ENCODE measurements at regions not wholly inside any gene's neighbourhood (a gene's known extent, or its start where the extent isn't known, plus 50 kb on each side); places are given as distances from the start of the nearest gene placed in this dataset.

- no peak overlapping the region for H3K27ac ChIP-seq (ENCODE audit: low read depth in 2 of 2, low read length in 2 of 2)
These were observed 126.6 kb downstream of the FHDC1 start for GRCh38 chr4:153062652-153063168.

GRCh38 chr4:153063490-153063889, 127.4 kb downstream of the FHDC1 start:
- Histone ChIP-seq H3K9me3 (ENCODE audit: control insufficient read depth in 2 of 2, low read length in 2 of 2) (no peaks in the 10 kb centered on the region), H3K36me3 (ENCODE audit: control insufficient read depth in 2 of 2, insufficient read depth in 2 of 2, low read length in 2 of 2) (no peaks in the 10 kb centered on the region), H3K4me1 (ENCODE audit: control insufficient read depth in 2 of 2, insufficient read depth in 2 of 2, low read length in 2 of 2) (peaks cover 6 to 19% of the 10 kb centered on the region in 2 donors), H3K4me3 (ENCODE audit: low read length in 2 of 2) (no peak overlapping the region), H3K9ac (ENCODE audit: low read depth in 1 of 2, low read length in 2 of 2) (no peak overlapping the region), H3K27ac (ENCODE audit: low read depth in 2 of 2, low read length in 2 of 2) (no peak overlapping the region), H3K27me3 (ENCODE audit: control insufficient read depth in 2 of 2, insufficient read depth in 2 of 2, low read length in 2 of 2) (no peaks in the 10 kb centered on the region)

More at GRCh38 chr4:153062652-153063168, 126.6 kb downstream of the FHDC1 start:
- H3K27me3 ChIP-seq (ENCODE audit: control insufficient read depth in 2 of 2, insufficient read depth in 2 of 2, low read length in 2 of 2), result no peaks in the 10 kb centered on the region
- no peak overlapping the region for H3K9ac ChIP-seq (ENCODE audit: low read depth in 1 of 2, low read length in 2 of 2)
- no peak overlapping the region for H3K4me3 ChIP-seq (ENCODE audit: low read length in 2 of 2)
- H3K4me1 ChIP-seq (ENCODE audit: control insufficient read depth in 2 of 2, insufficient read depth in 2 of 2, low read length in 2 of 2), result peaks cover 6 to 19% of the 10 kb centered on the region in 2 donors
- H3K9me3 ChIP-seq (ENCODE audit: control insufficient read depth in 2 of 2, low read length in 2 of 2), result no peaks in the 10 kb centered on the region
- H3K36me3 ChIP-seq (ENCODE audit: control insufficient read depth in 2 of 2, insufficient read depth in 2 of 2, low read length in 2 of 2), result no peaks in the 10 kb centered on the region

GRCh38 chr4:153064571-153064970, 128.4 kb downstream of the FHDC1 start:
- Histone ChIP-seq H3K9me3 (ENCODE audit: control insufficient read depth in 2 of 2, low read length in 2 of 2) (no peaks in the 10 kb centered on the region), H3K36me3 (ENCODE audit: control insufficient read depth in 2 of 2, insufficient read depth in 2 of 2, low read length in 2 of 2) (no peaks in the 10 kb centered on the region), H3K9ac (ENCODE audit: low read depth in 1 of 2, low read length in 2 of 2) (no peak overlapping the region), H3K4me3 (ENCODE audit: low read length in 2 of 2) (no peak overlapping the region), H3K4me1 (ENCODE audit: control insufficient read depth in 2 of 2, insufficient read depth in 2 of 2, low read length in 2 of 2) (peaks cover 6 to 19% of the 10 kb centered on the region in 2 donors), H3K27me3 (ENCODE audit: control insufficient read depth in 2 of 2, insufficient read depth in 2 of 2, low read length in 2 of 2) (no peaks in the 10 kb centered on the region), H3K27ac (ENCODE audit: low read depth in 2 of 2, low read length in 2 of 2) (peak overlapping the region in 1 of 2 donors; percentile 50)

- Histone ChIP-seq H3K36me3 (ENCODE audit: control insufficient read depth in 2 of 2, insufficient read depth in 2 of 2, low read length in 2 of 2) (no peaks in the 10 kb centered on the region), H3K27ac (ENCODE audit: low read depth in 2 of 2, low read length in 2 of 2) (no peak overlapping the region), H3K4me3 (ENCODE audit: low read length in 2 of 2) (no peak overlapping the region), H3K4me1 (ENCODE audit: control insufficient read depth in 2 of 2, insufficient read depth in 2 of 2, low read length in 2 of 2) (peaks cover 6 to 19% of the 10 kb centered on the region in 2 donors), H3K9me3 (ENCODE audit: control insufficient read depth in 2 of 2, low read length in 2 of 2) (no peaks in the 10 kb centered on the region), H3K9ac (ENCODE audit: low read depth in 1 of 2, low read length in 2 of 2) (no peak overlapping the region), H3K27me3 (ENCODE audit: control insufficient read depth in 2 of 2, insufficient read depth in 2 of 2, low read length in 2 of 2) (no peaks in the 10 kb centered on the region)
These were observed 129.2 kb downstream of the FHDC1 start for GRCh38 chr4:153065276-153065675.

GRCh38 chr4:153067376-153067775, 131.3 kb downstream of the FHDC1 start:
- H3K27me3 ChIP-seq (ENCODE audit: control insufficient read depth in 2 of 2, insufficient read depth in 2 of 2, low read length in 2 of 2), result no peaks in the 10 kb centered on the region
- no peak overlapping the region for H3K27ac ChIP-seq (ENCODE audit: low read depth in 2 of 2, low read length in 2 of 2)
- peaks cover 6 to 19% of the 10 kb centered on the region in 2 donors for H3K4me1 ChIP-seq (ENCODE audit: control insufficient read depth in 2 of 2, insufficient read depth in 2 of 2, low read length in 2 of 2)
- no peak overlapping the region for H3K9ac ChIP-seq (ENCODE audit: low read depth in 1 of 2, low read length in 2 of 2)
- H3K9me3 ChIP-seq (ENCODE audit: control insufficient read depth in 2 of 2, low read length in 2 of 2), result no peaks in the 10 kb centered on the region
- H3K4me3 ChIP-seq (ENCODE audit: low read length in 2 of 2), result no peak overlapping the region
- H3K36me3 ChIP-seq (ENCODE audit: control insufficient read depth in 2 of 2, insufficient read depth in 2 of 2, low read length in 2 of 2), result no peaks in the 10 kb centered on the region

- Histone ChIP-seq H3K9me3 (ENCODE audit: control insufficient read depth in 2 of 2, low read length in 2 of 2) (no peaks in the 10 kb centered on the region), H3K9ac (ENCODE audit: low read depth in 1 of 2, low read length in 2 of 2) (no peak overlapping the region), H3K27ac (ENCODE audit: low read depth in 2 of 2, low read length in 2 of 2) (no peak overlapping the region), H3K4me3 (ENCODE audit: low read length in 2 of 2) (no peak overlapping the region), H3K36me3 (ENCODE audit: control insufficient read depth in 2 of 2, insufficient read depth in 2 of 2, low read length in 2 of 2) (no peaks in the 10 kb centered on the region), H3K27me3 (ENCODE audit: control insufficient read depth in 2 of 2, insufficient read depth in 2 of 2, low read length in 2 of 2) (no peaks in the 10 kb centered on the region), H3K4me1 (ENCODE audit: control insufficient read depth in 2 of 2, insufficient read depth in 2 of 2, low read length in 2 of 2) (peaks cover 6 to 19% of the 10 kb centered on the region in 2 donors)
These were observed 132.6 kb downstream of the FHDC1 start for GRCh38 chr4:153068751-153069150.

- Histone ChIP-seq H3K9me3 (ENCODE audit: control insufficient read depth in 2 of 2, low read length in 2 of 2) (no peaks in the 10 kb centered on the region), H3K27ac (ENCODE audit: low read depth in 2 of 2, low read length in 2 of 2) (no peak overlapping the region), H3K27me3 (ENCODE audit: control insufficient read depth in 2 of 2, insufficient read depth in 2 of 2, low read length in 2 of 2) (no peaks in the 10 kb centered on the region), H3K4me1 (ENCODE audit: control insufficient read depth in 2 of 2, insufficient read depth in 2 of 2, low read length in 2 of 2) (peaks cover 0 to 3% of the 10 kb centered on the region in 2 donors), H3K9ac (ENCODE audit: low read depth in 1 of 2, low read length in 2 of 2) (no peak overlapping the region), H3K36me3 (ENCODE audit: control insufficient read depth in 2 of 2, insufficient read depth in 2 of 2, low read length in 2 of 2) (no peaks in the 10 kb centered on the region), H3K4me3 (ENCODE audit: low read length in 2 of 2) (no peak overlapping the region)
These were observed 132.2 kb upstream of the TRIM2 start for GRCh38 chr4:153071958-153072598.

- Histone ChIP-seq H3K27me3 (ENCODE audit: control insufficient read depth in 2 of 2, insufficient read depth in 2 of 2, low read length in 2 of 2) (no peaks in the 10 kb centered on the region), H3K4me1 (ENCODE audit: control insufficient read depth in 2 of 2, insufficient read depth in 2 of 2, low read length in 2 of 2) (no peaks in the 10 kb centered on the region), H3K36me3 (ENCODE audit: control insufficient read depth in 2 of 2, insufficient read depth in 2 of 2, low read length in 2 of 2) (no peaks in the 10 kb centered on the region), H3K9me3 (ENCODE audit: control insufficient read depth in 2 of 2, low read length in 2 of 2) (no peaks in the 10 kb centered on the region), H3K9ac (ENCODE audit: low read depth in 1 of 2, low read length in 2 of 2) (no peak overlapping the region), H3K4me3 (ENCODE audit: low read length in 2 of 2) (no peak overlapping the region), H3K27ac (ENCODE audit: low read depth in 2 of 2, low read length in 2 of 2) (no peak overlapping the region)
These were observed 131.6 kb upstream of the TRIM2 start for GRCh38 chr4:153072661-153073060.

- Histone ChIP-seq H3K4me1 (ENCODE audit: control insufficient read depth in 2 of 2, insufficient read depth in 2 of 2, low read length in 2 of 2) (no peaks in the 10 kb centered on the region), H3K27ac (ENCODE audit: low read depth in 2 of 2, low read length in 2 of 2) (no peak overlapping the region), H3K9me3 (ENCODE audit: control insufficient read depth in 2 of 2, low read length in 2 of 2) (no peaks in the 10 kb centered on the region), H3K27me3 (ENCODE audit: control insufficient read depth in 2 of 2, insufficient read depth in 2 of 2, low read length in 2 of 2) (no peaks in the 10 kb centered on the region), H3K9ac (ENCODE audit: low read depth in 1 of 2, low read length in 2 of 2) (no peak overlapping the region), H3K4me3 (ENCODE audit: low read length in 2 of 2) (no peak overlapping the region), H3K36me3 (ENCODE audit: control insufficient read depth in 2 of 2, insufficient read depth in 2 of 2, low read length in 2 of 2) (no peaks in the 10 kb centered on the region)
These were observed 129.8 kb upstream of the TRIM2 start for GRCh38 chr4:153074486-153074885.

- Histone ChIP-seq H3K4me1 (ENCODE audit: control insufficient read depth in 2 of 2, insufficient read depth in 2 of 2, low read length in 2 of 2) (no peaks in the 10 kb centered on the region), H3K27ac (ENCODE audit: low read depth in 2 of 2, low read length in 2 of 2) (no peak overlapping the region), H3K27me3 (ENCODE audit: control insufficient read depth in 2 of 2, insufficient read depth in 2 of 2, low read length in 2 of 2) (no peaks in the 10 kb centered on the region), H3K4me3 (ENCODE audit: low read length in 2 of 2) (no peak overlapping the region), H3K36me3 (ENCODE audit: control insufficient read depth in 2 of 2, insufficient read depth in 2 of 2, low read length in 2 of 2) (no peaks in the 10 kb centered on the region), H3K9ac (ENCODE audit: low read depth in 1 of 2, low read length in 2 of 2) (no peak overlapping the region), H3K9me3 (ENCODE audit: control insufficient read depth in 2 of 2, low read length in 2 of 2) (no peaks in the 10 kb centered on the region)
These were observed 129.2 kb upstream of the TRIM2 start for GRCh38 chr4:153074936-153075630.

All from mucosa of rectum (tissue), 2 donors.